ENCODE measurements at regions not wholly inside any gene's neighbourhood (a gene's known extent, or its start where the extent isn't known, plus 50 kb on each side); places are given as distances from the start of the nearest gene placed in this dataset.
"Not testable (repeated sequence)": the region's sequence is repeated elsewhere in the genome, so short reads cannot be mapped to it uniquely, and the experiment has no call there.

DNA sequence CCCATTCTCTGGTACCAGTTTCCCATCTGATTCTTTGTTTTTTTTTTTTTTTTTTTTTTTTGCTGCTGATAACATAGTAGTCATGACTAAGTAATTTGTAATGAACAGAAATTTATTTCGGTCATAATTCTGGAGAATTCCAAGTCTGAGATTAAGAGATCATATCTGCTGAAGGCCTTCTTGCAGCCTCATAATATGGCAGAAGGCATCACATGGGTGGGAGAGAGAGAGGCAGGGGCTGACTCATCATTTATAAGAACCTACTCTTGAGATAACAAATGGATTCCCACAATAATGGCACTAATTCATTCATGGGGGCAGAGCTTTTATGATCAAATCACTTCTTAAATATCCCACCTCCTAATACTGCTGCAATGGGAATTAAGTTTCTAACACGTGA is 1034.3 kb downstream of the STIM2 start:
- no peak for DNase-seq

DNA sequence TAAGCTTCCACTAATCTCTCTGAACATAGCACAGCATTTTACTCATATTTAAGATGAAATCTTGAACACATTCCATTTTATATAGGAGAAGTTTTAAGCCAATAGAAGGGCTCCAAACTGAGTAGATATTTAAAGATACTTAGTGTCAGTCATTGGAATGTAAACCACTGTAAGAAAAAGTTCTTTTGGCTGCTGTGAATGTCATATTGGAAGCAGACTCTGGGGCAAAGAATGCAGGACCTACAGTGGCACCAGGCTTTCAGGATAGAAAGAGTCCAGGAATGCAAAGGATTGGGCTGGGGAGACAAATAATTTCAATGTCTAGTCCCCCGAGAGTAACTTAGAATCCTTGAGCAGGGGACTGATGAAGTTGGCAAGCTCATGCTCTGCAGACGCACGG is 1047.7 kb downstream of the STIM2 start:
- DNase-seq: no peak

DNA sequence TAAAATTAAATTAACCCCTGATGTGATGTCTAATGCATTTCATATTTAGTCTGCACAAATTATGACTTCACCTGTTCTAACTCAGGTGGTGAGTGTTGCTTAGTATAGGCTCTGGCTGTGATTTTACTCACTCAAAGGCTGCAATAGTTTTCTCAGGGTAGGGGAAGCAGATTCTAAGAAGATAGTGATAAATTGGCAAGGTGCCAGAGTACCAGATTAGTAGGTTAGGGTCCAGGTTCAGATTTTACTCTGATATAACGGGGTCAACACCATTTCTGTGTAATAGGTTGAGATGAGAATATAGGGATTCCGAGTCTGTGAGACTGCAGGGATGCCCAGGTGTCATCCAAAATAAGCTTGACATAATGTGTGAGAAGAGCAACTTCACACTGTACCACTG is 1049.6 kb downstream of the STIM2 start:
- DNase-seq: no peak

DNA sequence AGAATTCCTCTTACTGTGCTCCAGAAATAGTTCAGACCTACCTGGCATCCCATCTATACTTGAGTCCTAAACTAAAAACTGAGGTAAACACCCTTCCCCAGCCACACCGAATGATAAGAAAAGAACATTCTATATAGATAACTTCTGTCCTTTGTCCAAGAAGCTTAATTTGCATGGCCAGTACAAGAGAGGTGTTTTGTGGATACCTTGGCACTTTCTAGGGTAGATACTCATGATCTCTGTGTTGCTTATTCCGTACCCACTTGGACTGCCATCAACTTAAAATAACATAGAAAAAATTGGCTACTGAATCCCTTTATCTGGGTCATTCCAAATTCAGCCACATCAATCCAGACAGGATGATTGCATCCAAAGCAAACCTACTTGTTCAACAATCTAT is 1050.4 kb downstream of the STIM2 start:
- DNase-seq: no peak

DNA sequence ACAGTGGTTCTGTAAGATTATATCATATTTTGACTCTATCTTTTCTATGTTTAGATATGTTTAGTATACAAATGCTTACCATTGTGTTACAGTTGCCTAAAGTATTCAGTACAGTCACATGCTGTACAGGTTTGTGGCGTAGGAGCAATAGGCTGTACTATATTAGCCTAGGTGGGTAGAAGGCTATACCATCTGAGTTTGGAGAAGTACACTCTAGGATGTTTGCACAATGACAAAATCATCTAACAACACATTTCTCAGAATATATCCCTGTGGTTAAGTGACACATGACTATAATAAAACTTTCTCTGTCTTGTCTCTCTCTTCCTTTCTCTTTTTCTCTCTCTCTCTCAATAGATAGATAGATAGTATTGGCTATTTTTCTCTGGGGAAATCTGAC is 1053.1 kb downstream of the STIM2 start:
- no peak for DNase-seq

DNA sequence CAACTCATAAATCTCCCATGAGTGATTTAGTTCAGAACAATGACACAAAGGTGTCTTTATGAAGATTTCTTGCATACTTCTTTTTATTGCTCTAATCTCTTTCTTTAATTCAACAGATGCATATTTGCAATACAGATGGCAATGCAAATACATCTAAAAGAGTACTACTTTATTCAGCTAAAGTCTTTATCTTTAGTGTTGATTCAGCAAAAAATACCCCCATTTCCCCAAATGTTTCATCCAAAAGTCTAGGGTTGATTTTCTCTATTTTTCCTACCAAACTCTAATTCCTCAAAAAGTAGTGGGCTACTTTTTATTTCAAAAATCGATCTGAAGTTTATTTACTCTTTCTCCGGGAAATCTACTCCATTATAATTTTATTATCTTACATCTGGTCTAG is 1055.2 kb downstream of the STIM2 start:
- no peak for DNase-seq

DNA sequence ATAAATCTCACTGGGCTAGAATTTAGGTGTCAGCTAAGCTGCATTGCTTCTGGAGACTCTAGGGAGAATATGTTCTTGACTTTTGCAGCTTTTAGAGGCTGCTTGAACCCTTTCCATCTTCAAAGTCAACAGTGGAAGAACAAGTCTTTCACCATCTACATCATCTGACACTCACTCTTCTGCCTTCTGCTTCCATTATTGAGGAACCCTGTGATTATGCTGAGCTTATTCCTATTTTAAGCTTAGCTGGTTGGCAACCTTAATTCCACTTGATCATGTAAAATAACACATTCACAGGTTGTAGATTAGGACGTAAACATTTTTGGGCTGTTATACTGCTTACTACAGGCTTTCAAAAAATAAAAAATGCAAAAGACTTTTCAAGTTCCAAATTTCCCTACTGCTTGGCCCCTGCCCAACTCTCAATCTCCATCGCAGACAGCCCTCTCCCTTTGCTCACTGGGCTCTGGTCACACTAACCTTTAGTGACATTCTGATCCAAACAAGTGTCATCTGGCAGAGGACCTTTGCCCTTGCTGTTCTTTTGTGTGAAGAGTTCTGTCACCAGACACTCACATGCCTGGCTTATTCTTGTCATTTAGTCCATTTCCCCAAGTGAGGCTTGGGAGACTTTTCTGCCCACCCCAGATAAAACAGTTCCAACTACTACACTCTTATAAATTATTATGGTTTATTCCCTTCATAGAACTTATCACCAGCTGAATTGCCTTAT is 1056.0 kb downstream of the STIM2 start:
- DNase-seq: no peak

DNA sequence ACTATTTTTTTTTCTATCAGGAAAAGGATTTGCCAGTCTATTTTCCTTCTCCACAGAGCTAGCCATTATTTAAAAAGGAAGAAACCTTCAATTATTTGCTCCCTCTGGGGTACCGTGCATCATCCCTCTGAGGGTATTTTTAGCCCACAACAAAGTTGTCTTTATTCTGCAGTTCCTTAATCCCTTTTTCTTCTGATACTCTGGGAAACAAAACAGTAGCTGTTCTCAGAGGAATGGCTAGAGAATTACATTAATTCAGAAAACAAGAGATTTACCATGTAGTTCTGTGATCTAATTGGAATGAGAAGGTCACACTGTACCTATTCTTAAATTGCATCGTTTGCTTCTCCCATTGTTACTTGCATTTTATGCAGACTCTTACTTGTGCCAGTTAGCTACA is 1056.7 kb downstream of the STIM2 start:
- DNase-seq: no peak

DNA sequence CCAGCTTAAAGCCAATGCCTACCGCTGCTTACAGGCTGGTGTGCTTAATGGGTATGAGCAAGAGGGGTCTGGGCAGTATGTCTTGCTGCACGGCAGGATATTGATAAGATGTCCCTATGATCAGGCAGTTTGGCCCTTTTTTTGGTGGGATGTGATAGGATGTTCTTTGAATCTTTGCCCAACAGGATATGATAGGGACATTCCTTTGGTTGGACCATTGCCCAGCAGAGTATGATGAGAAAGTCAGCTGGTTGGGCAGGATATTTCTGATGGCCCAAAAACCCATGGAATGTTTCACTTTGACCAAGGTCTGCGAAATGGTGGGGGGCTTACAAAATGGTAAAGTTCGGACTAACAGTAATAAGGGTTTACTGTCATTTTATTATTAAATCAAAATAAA is 1060.6 kb downstream of the STIM2 start:
- DNase-seq: no peak

DNA sequence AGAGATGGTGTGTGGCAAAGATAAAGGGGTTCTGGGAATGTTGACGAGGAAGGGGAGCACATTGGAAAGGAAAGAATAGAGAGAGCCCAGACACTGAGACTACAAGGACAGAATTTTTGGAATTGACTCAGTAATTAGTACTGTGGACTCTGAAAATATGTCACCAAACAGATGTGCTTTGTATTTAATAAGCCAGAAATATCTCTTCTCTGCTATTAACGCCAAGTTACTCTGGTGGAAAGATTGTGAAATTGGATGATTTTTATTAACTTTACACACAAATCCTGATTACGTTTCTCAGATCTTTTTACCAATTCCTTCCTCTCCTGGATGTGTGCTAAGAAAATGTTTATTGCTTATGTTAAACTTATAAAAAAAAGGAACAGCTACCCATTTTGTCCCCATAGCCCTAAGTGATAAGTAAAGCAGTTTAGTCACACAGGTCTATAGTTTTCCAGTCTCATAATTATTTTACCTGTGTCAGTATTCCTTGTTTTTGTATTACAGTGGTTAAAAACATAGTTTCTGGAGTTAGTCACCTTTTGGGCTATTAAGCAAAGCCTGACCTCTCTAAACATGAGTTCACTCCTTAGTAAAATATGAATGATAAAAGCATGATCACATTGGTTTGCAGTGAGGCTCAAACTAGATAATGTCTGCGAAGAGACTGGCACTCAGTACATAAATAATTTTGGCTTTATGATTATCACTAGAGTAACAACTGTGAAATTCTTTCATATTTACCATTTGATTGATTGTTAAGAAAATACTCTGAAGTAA is 1068.3 kb downstream of the STIM2 start:
- DNase-seq: no peak

DNA sequence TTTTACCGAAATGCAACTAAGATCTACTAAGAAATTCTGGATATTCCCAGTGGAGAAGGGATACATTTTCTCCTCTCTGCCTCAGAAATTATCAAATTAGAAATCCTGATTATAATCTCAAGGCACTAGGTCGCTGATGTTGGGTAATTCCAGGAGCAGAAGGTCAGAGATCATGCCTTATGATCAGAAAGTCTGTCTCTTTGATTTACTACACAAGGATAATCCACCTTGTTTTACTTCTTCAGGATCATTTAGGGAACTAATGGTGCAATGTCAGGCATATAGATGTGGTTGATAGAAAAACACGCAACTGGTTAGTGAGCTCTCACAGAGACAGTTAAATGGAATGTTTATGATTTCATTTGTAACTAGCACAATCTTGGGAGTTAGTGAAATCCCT is 1069.7 kb downstream of the STIM2 start:
- no peak for DNase-seq

DNA sequence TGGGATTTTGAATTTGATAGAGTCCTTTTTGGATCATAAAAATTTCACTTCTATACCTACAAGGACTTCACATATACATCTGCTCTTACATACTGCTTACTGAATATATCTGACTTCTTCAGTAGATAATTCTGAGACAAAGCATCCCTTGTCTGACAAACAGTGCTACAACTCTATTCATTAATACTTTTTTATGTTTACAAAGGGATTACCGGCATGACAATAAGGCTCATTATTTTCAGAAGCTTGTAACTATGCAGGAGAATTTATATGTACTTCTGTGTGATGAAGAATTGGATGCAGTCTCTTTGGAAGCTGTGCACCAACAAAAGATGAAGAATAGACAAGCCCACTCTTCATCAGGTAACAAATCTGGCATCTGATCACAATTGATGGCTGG is 1070.3 kb downstream of the STIM2 start:
- DNase-seq: no peak

DNA sequence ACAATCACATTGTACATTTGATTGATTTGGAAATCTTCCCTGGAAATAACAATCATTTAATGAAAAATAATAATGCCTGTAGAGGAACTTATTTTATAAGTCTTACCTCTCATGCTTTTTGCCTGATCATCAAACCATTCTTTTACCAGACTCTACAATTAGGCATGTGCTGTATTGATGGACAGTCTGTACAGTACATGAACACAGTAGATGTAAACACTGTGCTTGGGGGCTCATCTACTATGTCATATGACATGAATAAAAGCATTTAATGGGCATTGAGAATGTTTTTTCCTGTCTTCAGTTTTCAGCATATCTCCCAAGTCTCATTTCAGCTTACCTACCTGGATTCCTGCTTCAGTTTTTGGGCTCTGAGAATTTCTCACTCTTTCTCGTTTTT is 1070.9 kb downstream of the STIM2 start:
- no peak for DNase-seq

DNA sequence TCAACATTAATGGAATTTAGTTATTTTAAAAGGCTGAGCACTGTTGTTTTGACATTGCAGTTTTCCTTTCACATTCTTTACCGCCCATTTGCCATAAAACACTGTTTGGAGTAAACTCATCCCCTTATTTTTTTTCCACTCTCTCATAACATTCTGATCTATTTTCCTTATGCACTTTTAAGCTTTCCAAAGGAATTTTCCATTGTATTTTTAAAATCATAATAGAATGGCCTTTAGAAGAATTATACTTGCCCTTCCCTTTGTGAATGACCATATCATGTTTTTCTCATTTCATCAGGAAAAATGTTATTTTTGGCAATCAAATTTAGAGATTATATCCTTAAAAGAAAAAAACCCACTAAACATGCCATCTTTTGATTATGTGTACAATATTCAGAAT is 1074.2 kb downstream of the STIM2 start:
- DNase-seq: no peak

DNA sequence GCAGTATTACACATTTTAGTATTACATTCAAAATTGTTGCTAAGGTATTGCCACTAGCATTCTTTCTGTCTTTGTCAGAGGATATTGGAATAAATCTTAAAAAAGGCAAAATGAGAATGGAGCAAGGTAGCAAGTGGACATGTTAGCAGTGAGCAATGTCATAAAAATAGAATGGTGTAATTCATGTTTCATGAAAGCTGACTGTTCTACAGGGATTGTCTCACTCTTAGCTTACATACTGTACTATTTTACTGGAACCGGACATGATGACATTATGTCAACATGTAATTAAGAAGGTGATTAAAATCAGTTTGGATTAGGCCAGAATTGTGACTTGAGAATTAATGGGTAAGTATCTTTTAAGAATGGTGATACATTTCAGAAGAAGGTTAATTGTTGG is 1086.2 kb downstream of the STIM2 start:
- no peak for DNase-seq

DNA sequence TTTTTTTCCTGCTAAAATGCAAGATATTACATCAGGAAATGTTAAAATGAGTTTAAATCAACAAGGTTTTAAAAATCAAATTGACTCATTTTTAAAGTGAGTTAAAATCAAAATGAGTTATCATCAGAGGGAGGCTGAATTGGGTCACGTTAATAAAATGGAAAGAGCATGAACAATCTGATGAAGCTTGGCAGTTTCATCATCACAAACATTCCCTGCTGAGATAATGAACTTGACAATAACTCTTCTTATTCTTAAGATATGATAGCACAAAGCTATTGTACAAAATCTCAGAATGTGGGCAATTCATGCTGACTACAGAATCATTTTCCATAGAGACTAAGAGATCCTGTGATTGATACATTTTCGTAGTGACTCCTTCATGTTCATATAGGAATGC is 1086.7 kb downstream of the STIM2 start:
- no peak for DNase-seq

DNA sequence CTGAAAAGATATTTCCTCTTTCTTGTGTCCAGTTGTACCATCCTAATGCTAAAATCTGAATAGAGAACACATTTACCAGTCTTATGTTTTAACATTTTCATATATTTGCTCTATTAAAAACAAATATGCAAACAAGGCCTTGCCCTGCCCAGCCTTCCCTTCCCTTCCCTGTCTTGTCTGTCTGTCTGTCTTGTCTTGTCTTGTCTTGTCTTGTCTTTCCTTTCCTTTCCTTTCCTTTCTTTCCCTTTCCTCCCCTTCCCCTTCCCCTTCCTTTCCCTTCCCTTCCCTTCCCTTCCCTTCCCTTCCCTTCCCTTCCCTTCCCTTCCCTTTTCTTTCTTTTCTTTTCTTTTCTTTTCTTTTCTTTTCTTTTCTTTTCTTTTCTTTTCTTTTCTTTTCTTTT is 1103.5 kb downstream of the STIM2 start:
- no peak for DNase-seq

DNA sequence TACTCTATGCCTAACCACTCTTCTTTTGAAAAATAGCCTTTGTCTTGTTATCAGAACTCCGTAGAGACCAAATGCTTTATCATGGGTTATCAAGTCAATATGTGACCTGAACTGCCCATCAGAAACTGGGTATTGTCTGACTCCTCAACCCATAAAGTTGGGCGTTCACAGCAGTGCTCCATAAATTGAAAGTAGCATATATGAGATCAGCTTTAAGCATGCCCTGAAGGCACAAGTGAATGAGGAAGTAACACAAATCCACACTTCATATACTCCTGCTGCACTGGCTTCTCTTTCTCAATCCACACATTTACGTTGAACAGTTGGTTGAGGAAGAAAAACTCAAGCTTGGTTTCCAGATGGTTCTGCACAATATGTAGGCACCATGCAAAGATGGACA is 1106.0 kb downstream of the STIM2 start:
- no peak for DNase-seq

DNA sequence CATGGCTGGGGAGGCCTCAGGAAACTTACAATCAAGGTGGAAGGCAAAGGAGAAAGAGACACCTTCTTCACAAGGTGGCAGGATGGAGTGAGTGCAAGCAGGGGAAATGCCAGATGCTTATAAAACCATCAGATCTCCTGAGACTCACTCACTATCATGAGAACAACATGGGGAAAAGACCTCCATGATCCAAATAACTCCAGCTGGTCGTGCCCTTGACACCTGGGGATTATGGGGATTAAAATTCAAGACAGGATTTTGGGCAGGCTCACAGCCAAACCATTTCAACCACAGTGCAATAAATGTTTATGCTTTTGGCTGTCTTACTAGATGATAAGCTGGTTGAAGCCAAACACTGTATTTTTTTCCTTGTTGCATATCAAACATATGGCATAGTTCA is 1112.4 kb downstream of the STIM2 start:
- DNase-seq: no peak

DNA sequence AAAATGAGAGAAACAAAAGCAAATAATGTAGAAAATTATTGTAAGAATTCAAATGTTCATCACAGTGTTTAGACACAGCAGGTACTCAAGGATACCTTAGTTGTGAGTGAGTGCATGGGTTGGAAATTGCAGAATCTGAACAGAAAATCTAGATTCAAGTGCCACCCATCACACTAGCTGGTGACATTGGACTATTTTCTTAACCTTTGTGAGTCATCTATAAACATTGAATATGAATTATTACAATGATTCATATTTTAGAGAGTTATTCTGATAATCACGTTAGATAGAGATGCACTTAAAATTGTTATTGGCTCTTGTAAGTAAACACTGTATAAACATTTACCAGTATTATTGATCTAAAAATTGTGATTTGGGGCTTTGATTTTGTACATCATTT is 1113.1 kb downstream of the STIM2 start:
- no peak for DNase-seq

DNA sequence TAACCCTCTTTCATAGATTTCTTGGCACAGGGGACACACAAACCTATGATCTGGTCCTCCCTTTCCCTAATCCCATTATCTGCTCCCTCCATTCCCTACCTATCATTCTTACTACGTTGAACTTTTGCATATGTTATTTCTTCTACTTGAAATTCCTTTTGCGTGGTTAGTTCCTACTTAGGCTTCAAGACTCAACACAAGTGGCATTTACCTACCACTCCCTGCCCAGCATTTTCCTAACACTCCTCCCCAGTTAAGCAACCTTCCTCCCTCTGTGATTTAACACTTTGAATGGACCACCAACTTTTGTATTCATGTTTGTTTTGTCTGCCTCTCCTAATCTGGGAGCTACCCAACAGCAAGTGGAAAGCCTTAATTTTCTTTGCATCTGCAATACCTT is 1113.7 kb downstream of the STIM2 start:
- DNase-seq: no peak

DNA sequence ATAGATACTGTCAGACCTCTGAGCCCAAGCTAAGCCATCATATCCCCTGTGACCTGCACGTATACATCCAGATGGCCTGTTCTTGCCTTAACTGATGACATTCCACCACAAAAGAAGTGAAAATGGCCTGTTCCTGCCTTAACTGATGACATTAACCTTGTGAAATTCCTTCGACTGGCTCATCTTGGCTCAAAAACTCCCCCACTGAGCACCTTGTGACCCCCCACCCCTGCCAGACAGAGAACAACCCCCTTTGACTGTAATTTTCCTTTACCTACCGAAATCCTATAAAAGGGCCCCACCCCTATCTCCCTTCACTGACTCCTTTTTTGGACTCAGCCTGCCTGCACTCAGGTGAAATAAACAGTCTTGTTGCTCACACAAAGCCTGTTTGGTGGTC is 1114.2 kb downstream of the STIM2 start:
- not testable (repeated sequence) for DNase-seq

DNA sequence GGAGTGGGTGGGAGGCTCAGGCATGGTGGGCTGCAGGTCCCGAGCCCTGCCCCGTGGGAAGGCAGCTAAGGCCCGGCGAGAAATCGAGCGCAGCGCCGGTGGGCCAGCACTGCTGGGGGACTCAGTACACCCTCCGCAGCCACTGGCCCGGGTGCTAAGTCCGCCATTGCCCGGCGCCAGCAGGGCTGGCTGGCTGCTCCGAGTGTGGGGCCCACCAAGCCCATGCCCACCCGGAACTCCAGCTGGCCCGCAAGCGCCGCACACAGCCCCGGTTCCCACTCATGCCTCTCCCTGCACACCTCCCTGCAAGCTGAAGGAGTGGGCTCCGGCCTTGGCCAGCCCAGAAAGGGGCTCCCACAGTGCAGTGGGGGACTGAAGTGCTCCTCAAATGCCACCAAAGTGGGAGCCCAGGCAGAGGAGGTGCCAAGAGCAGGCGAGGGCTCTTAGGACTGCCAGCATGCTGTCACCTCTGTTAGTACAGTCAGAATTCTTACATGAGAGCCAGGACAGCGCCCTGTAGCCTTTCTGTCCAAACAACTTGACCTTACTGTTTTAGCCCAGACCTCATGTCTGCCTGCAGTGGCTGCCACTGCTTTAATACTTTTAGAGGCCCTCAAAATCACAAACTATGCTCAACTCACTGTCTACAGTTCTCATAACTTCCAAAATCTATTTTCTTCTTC is 1117.9 kb downstream of the STIM2 start:
- DNase-seq: not testable (repeated sequence)

DNA sequence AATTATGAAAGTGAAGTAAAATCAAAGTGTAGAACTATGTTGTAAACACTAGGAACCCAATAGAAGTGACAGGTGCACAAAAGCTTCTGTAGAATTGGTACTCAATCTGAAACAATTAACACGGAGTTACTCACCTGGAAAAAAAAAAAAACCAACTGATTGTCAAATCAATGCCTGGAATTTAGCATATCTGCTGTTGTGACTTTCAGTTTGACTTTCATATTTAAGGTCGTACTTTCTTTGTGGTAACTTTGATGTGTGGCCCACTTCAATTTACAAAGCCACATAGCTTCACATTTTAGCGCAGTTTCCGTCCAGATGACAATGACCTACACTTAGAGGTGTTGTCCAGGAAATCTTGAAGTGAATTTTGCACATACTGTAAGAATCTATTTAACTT is 1124.9 kb downstream of the STIM2 start:
- no peak for DNase-seq
